ENCODE measurements at regions not wholly inside any gene's neighbourhood (a gene's known extent, or its start where the extent isn't known, plus 50 kb on each side); places are given as distances from the start of the nearest gene placed in this dataset.

DNA sequence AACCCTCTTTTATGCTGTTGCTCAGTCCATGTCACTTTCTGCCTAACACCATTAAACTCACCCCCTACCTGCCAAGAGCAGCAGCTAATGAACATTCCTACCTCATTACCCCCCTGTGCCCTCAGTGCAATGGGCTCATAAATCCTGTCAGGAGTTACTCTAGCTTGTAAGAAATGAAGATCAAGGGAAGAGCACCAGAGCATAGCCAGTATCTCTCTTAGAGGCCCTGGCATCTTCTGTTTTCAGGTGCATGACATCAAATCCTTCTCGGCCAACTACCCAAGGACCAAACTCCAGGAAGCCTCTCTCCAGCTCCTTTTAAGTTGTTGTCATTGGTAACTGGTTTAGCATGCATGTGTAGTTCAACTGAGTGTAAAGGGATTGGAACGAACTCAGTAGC is 75.1 kb downstream of the FOXI2 start:
- FAIRE-seq (no peak), DNase-seq (ENCODE audit: low read depth in 1 of 2, low spot score in 2 of 2) (no peak)
- Histone ChIP-seq H4K5ac (ENCODE audit: insufficient read length, low read depth, low read length) (no peak overlapping the region), H3K9me3 (ENCODE audit: insufficient read depth in 2 of 2, low read depth in 1 of 2, low read length in 1 of 2) (peaks cover 0 to 2% of the 10 kb centered on the region in 2 experiments; a peak in 1 of 4 replicates), H3K23ac (ENCODE audit: insufficient read length) (no peak overlapping the region), H3K9ac (replicated peaks in 1 of 4; ENCODE audit: extremely low read depth in 1 of 4, low read depth in 3 of 4, low read length in 3 of 4) (no peak overlapping the region), H2AK5ac (ENCODE audit: low read depth, low read length) (no peak overlapping the region), H3K18ac (ENCODE audit: extremely low read depth, low read length) (no peak overlapping the region), H4K20me1 (replicated peaks in 1 of 2; ENCODE audit: control insufficient read depth in 1 of 2, insufficient read depth in 2 of 2, low read length in 2 of 2) (peaks cover 0 to 2% of the 10 kb centered on the region in 2 experiments), H3K36me3 (ENCODE audit: control insufficient read depth in 2 of 4, insufficient read depth in 4 of 4, low read length in 3 of 4) (no peaks in the 10 kb centered on the region), H3K56ac (replicated peaks; ENCODE audit: insufficient read length, low read depth, low read length) (no peak overlapping the region), H3K4me1 (replicated peaks in 1 of 4; ENCODE audit: control insufficient read depth in 3 of 4, insufficient read depth in 4 of 4, low read length in 3 of 4) (no peaks in the 10 kb centered on the region), H3K27ac (ENCODE audit: low read depth, low read length) (no peak overlapping the region), H3K23me2 (ENCODE audit: low read depth, low read length) (peaks cover 2% of the 10 kb centered on the region; the same call in 1 of the 2 replicates), H2BK12ac (ENCODE audit: low read depth, low read length) (no peak overlapping the region), H3K79me2 (ENCODE audit: control insufficient read depth in 1 of 2, insufficient read depth in 2 of 2, low read length in 2 of 2) (no peaks in the 10 kb centered on the region), H4K8ac (ENCODE audit: extremely low read depth, insufficient read depth, low read length) (no peak overlapping the region), H4K91ac (replicated peaks; ENCODE audit: insufficient read length, low read length) (no peak overlapping the region), H3K14ac (ENCODE audit: insufficient read length) (no peak overlapping the region), H2BK20ac (ENCODE audit: low read length) (no peak overlapping the region), H3K79me1 (ENCODE audit: low read depth, low read length) (no peaks in the 10 kb centered on the region), H3K4ac (replicated peaks; ENCODE audit: insufficient read length, low read depth, low read length) (no peak overlapping the region), H2BK15ac (ENCODE audit: low read length) (no peak overlapping the region), H3K27me3 (replicated peaks in 1 of 4; ENCODE audit: control insufficient read depth in 3 of 4, extremely low read depth in 1 of 4, insufficient read depth in 3 of 4, low read length in 3 of 4) (no peaks in the 10 kb centered on the region; a peak in 1 of 7 replicates), H2AFZ (ENCODE audit: low read length) (no peak overlapping the region), H3K4me3 (ENCODE audit: extremely low read depth in 1 of 4, insufficient read depth in 2 of 4, low read depth in 3 of 4, low read length in 4 of 4) (no peak overlapping the region), H3K4me2 (ENCODE audit: insufficient read depth in 1 of 2, low read depth in 2 of 2, low read length in 2 of 2) (no peak overlapping the region), H2BK5ac (ENCODE audit: low read depth, low read length) (no peak overlapping the region), H2BK120ac (replicated peaks; ENCODE audit: low read depth, low read length) (peak overlapping the region; percentile 33)
- CTCF ChIA-PET (ENCODE audit: partially characterized antibody), result interaction anchor here (0.9 to 6.3 kb wide), 25 partner anchors 9 to 324 kb away, joined by 3 to 103 read pairs (median 6); no protein-coding TSS in a partner anchor
- POLR2A ChIA-PET (ENCODE audit: partially characterized antibody), result no interaction called here
- 76% methylated on average over 2 of the region's 2 CpGs; no CpG with 5 or more reads in 1 of the 2 experiments for WGBS, 2 experiments (ENCODE audit: extremely low coverage in 1 of 2, insufficient coverage in 1 of 2, insufficient read length in 1 of 2, insufficient replicate concordance in 2 of 2, low coverage in 1 of 2, low lambda C conversion rate in 2 of 2, missing lambda C conversion rate in 1 of 2)
- TF ChIP-seq, protein P1, sequence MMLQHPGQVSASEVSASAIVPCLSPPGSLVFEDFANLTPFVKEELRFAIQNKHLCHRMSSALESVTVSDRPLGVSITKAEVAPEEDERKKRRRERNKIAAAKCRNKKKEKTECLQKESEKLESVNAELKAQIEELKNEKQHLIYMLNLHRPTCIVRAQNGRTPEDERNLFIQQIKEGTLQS (IDR thresholded peaks at IDR 0.05; ENCODE audit: insufficient read depth, low read depth, low read length), result no peak
- TF ChIP-seq EGR1 (IDR thresholded peaks at IDR 0.05; ENCODE audit: borderline replicate concordance, low read depth, low read length) (no peak), TAF1 (IDR thresholded peaks at IDR 0.05; ENCODE audit: low read depth, low read length) (no peak), POLR2AphosphoS5 (IDR thresholded peaks at IDR 0.05; ENCODE audit: low read depth, low read length) (no peak), YY1 (IDR thresholded peaks at IDR 0.05; ENCODE audit: low read depth, low read length) (no peak), RFX5 (IDR thresholded peaks at IDR 0.05; ENCODE audit: borderline replicate concordance, low read depth, low read length) (no peak), RNF2 (IDR thresholded peaks at IDR 0.05; ENCODE audit: borderline replicate concordance, low read depth, low read length, missing control alignments, poor library complexity, severe bottlenecking) (no peak), SP1 (IDR thresholded peaks at IDR 0.05; ENCODE audit: low read depth, low read length) (no peak), NANOG (IDR thresholded peaks at IDR 0.05; ENCODE audit: insufficient read depth, low read depth, low read length, poor library complexity, severe bottlenecking) (no peak), BACH1 (IDR thresholded peaks at IDR 0.05; ENCODE audit: low read length) (no peak), SP2 (IDR thresholded peaks at IDR 0.05; ENCODE audit: low read length) (no peak), BCL11A (IDR thresholded peaks at IDR 0.05; ENCODE audit: low read depth in 2 of 2, low read length in 2 of 2) (no peak), CBX5 (IDR thresholded peaks at IDR 0.05; ENCODE audit: low read depth, low read length) (no peak), JUN (IDR thresholded peaks at IDR 0.05; ENCODE audit: low read depth, low read length) (no peak), TEAD4 (IDR thresholded peaks at IDR 0.05; ENCODE audit: low read depth, low read length) (no peak)
